ENCODE measurements at regions not wholly inside any gene's neighbourhood (a gene's known extent, or its start where the extent isn't known, plus 50 kb on each side); places are given as distances from the start of the nearest gene placed in this dataset.
A peak's percentile ranks its signal among the peaks of the same experiment; 100 is the strongest.
"Not testable (repeated sequence)": the region's sequence is repeated elsewhere in the genome, so short reads cannot be mapped to it uniquely, and the experiment has no call there.

- no peak for DNase-seq (ENCODE audit: low read depth in 2 of 3, low spot score in 2 of 3)
Measured at GRCh38 chr13:61144301-61144700, 271.3 kb downstream of the PCDH20 start.

- no peak for DNase-seq (ENCODE audit: low read depth in 2 of 3, low spot score in 2 of 3)
Measured at GRCh38 chr13:61142506-61142905, 273.1 kb downstream of the PCDH20 start.

- no peak for DNase-seq (ENCODE audit: low read depth in 2 of 3, low spot score in 2 of 3)
Measured at GRCh38 chr13:61138857-61139256, 276.8 kb downstream of the PCDH20 start.

- no peak for DNase-seq (ENCODE audit: low read depth in 2 of 3, low spot score in 2 of 3)
Measured at GRCh38 chr13:61136515-61136914, 279.1 kb downstream of the PCDH20 start.

- DNase-seq (ENCODE audit: low read depth in 2 of 3, low spot score in 2 of 3) = no peak
Measured at GRCh38 chr13:61136093-61136492, 279.6 kb downstream of the PCDH20 start.

- DNase-seq (ENCODE audit: low read depth in 2 of 3, low spot score in 2 of 3) = no peak
Measured at GRCh38 chr13:61135583-61135982, 280.1 kb downstream of the PCDH20 start.

GRCh38 chr13:61128850-61129645, 286.6 kb downstream of the PCDH20 start:
- DNase-seq (ENCODE audit: low read depth in 2 of 3, low spot score in 2 of 3) = no peak

- no peak for DNase-seq (ENCODE audit: low read depth in 2 of 3, low spot score in 2 of 3)
Measured at GRCh38 chr13:61123538-61124289, 291.9 kb downstream of the PCDH20 start.

GRCh38 chr13:61113140-61113658, 302.4 kb downstream of the PCDH20 start:
- no peak for DNase-seq (ENCODE audit: low read depth in 2 of 3, low spot score in 2 of 3)

- DNase-seq (ENCODE audit: low read depth in 2 of 3, low spot score in 2 of 3) = no peak
Measured at GRCh38 chr13:61111529-61111928, 304.1 kb downstream of the PCDH20 start.

GRCh38 chr13:61110732-61111131, 304.9 kb downstream of the PCDH20 start:
- no peak for DNase-seq (ENCODE audit: low read depth in 2 of 3, low spot score in 2 of 3)

- DNase-seq (ENCODE audit: low read depth in 2 of 3, low spot score in 2 of 3) = no peak
Measured at GRCh38 chr13:61109741-61110140, 305.9 kb downstream of the PCDH20 start.

GRCh38 chr13:61107989-61108388, 307.7 kb downstream of the PCDH20 start:
- DNase-seq (ENCODE audit: low read depth in 2 of 3, low spot score in 2 of 3) = no peak

- DNase-seq (ENCODE audit: low read depth in 2 of 3, low spot score in 2 of 3) = no peak
Measured at GRCh38 chr13:61095885-61096284, 319.8 kb downstream of the PCDH20 start.

GRCh38 chr13:61094865-61095264, 320.8 kb downstream of the PCDH20 start:
- no peak for DNase-seq (ENCODE audit: low read depth in 2 of 3, low spot score in 2 of 3)

GRCh38 chr13:61089894-61090293, 325.8 kb downstream of the PCDH20 start:
- not testable (repeated sequence) for DNase-seq (ENCODE audit: low read depth in 2 of 3, low spot score in 2 of 3)

- no peak for DNase-seq (ENCODE audit: low read depth in 2 of 3, low spot score in 2 of 3)
Measured at GRCh38 chr13:61086087-61086486, 329.6 kb downstream of the PCDH20 start.

- no peak for DNase-seq (ENCODE audit: low read depth in 2 of 3, low spot score in 2 of 3)
Measured at GRCh38 chr13:61084988-61085387, 330.7 kb downstream of the PCDH20 start.

GRCh38 chr13:61078976-61079770, 336.5 kb downstream of the PCDH20 start:
- DNase-seq (ENCODE audit: low read depth in 2 of 3, low spot score in 2 of 3) = no peak

GRCh38 chr13:61052175-61052574, 363.5 kb downstream of the PCDH20 start:
- peak in 1 of 3 donors; percentile 4 for DNase-seq (ENCODE audit: low read depth in 2 of 3, low spot score in 2 of 3)

- DNase-seq (ENCODE audit: low read depth in 2 of 3, low spot score in 2 of 3) = peak in 2 of 3 donors; percentile 3 to 45
Measured at GRCh38 chr13:61045251-61045650, 370.4 kb downstream of the PCDH20 start.
